Fibroblast of lung (primary cell): ENCODE measurements at regions not wholly inside any gene's neighbourhood (a gene's known extent, or its start where the extent isn't known, plus 50 kb on each side); places are given as distances from the start of the nearest gene placed in this dataset.

Source experiments
- DNase-seq, 2 donors: peaks; one replicate each; pipeline versions ENCODE4 v3.0.0 to v3.0.0-alpha.2; 2010; ENCODE audit warnings: low read depth in 2 of 2
- H2AFZ ChIP-seq: 2 replicates; pipeline ENCODE4 v1.5.1; 2012; ENCODE audit warnings: low read length, control low read depth, inconsistent platforms
- H3K27ac ChIP-seq: 2 replicates; pipeline ENCODE4 v1.5.1; 2011; ENCODE audit warnings: low read length, control low read depth; ENCODE audit not compliant: insufficient read depth
- H3K27me3 ChIP-seq: 2 replicates; pipeline ENCODE4 v1.5.1; 2011; ENCODE audit warnings: mild to moderate bottlenecking, low read length; ENCODE audit not compliant: control insufficient read depth, insufficient read depth
- H3K36me3 ChIP-seq: 2 replicates; pipeline ENCODE4 v1.5.1; 2011; ENCODE audit warnings: low read length; ENCODE audit not compliant: control insufficient read depth, insufficient read depth
- H3K4me1 ChIP-seq: 2 replicates; pipeline ENCODE4 v1.5.1; 2011; ENCODE audit warnings: low read length; ENCODE audit not compliant: control insufficient read depth, insufficient read depth; ENCODE audit errors: extremely low read depth
- H3K4me2 ChIP-seq: 2 replicates; pipeline ENCODE4 v1.5.1; 2011; ENCODE audit warnings: low read length, control low read depth; ENCODE audit not compliant: insufficient read depth; ENCODE audit errors: extremely low read depth
- H3K4me3 ChIP-seq, 4 experiments: fragments of 200-600 bp in 1 of 4; sonication (generic) in 1 of 4; replicated peaks in 1 of 4; 2 replicates each; pipeline ENCODE4 v1.5.1; 2011 to 2016; ENCODE audit warnings: low read length in 4 of 4, low read depth in 3 of 4, mild to moderate bottlenecking in 3 of 4, control low read depth in 2 of 4, inconsistent platforms in 1 of 4, mixed read lengths in 1 of 4; ENCODE audit not compliant: insufficient read depth in 1 of 4; ENCODE audit errors: control extremely low read depth in 1 of 4
- H3K79me2 ChIP-seq: 2 replicates; pipeline ENCODE4 v1.5.1; 2012; ENCODE audit warnings: mild to moderate bottlenecking, low read length, inconsistent platforms; ENCODE audit not compliant: control insufficient read depth, insufficient read depth
- H3K9ac ChIP-seq: 2 replicates; pipeline ENCODE4 v1.5.1; 2011; ENCODE audit warnings: mild to moderate bottlenecking, low read length, control low read depth; ENCODE audit not compliant: insufficient read depth
- H3K9me3 ChIP-seq: 2 replicates; pipeline ENCODE4 v1.5.1; 2012; ENCODE audit warnings: low read depth, low read length; ENCODE audit not compliant: control insufficient read depth, insufficient read depth
- H4K20me1 ChIP-seq: 2 replicates; pipeline ENCODE4 v1.5.1; 2011; ENCODE audit warnings: low read length; ENCODE audit not compliant: control insufficient read depth, insufficient read depth; ENCODE audit errors: extremely low read depth
- CTCF ChIP-seq, 2 donors: IDR thresholded peaks in 1 of 2; conservative IDR thresholded peaks in 1 of 2; 1 replicate in 1 of 2; 2 replicates in 1 of 2; pipeline ENCODE4 v1.5.1; 2011 to 2012; ENCODE audit warnings: low read length in 2 of 2, control low read depth in 1 of 2, inconsistent platforms in 1 of 2, low read depth in 1 of 2, mild to moderate bottlenecking in 1 of 2
- EZH2 ChIP-seq: IDR thresholded peaks from 2 replicates; pipeline ENCODE4 v1.5.1; 2012; ENCODE audit warnings: low read length, control low read depth, mild to moderate bottlenecking; ENCODE audit errors: missing control alignments

GRCh38 chr18:38301621-38302020 is 736.0 kb upstream of the CELF4 start:
- no peak overlapping the region for H3K4me2 ChIP-seq
- no peak overlapping the region for H2AFZ ChIP-seq
- TF ChIP-seq CTCF (conservative IDR thresholded peaks at IDR 0.05 in 1 of 2, IDR thresholded peaks at IDR 0.05 in 1 of 2; ENCODE audit: low read depth in 1 of 2, low read length in 2 of 2): no peak
- TF ChIP-seq EZH2: no peak
- H3K9ac ChIP-seq: no peak overlapping the region
- H3K36me3 ChIP-seq: no peaks in the 10 kb centered on the region
- no peaks in the 10 kb centered on the region for H3K4me1 ChIP-seq
- no peaks in the 10 kb centered on the region for H3K79me2 ChIP-seq
- no peak overlapping the region for H3K27ac ChIP-seq
- H3K27me3 ChIP-seq: no peaks in the 10 kb centered on the region
- H3K4me3 ChIP-seq: no peak overlapping the region
- no peaks in the 10 kb centered on the region for H3K9me3 ChIP-seq
- DNase-seq: no peak
- H4K20me1 ChIP-seq: no peaks in the 10 kb centered on the region

- Histone ChIP-seq H4K20me1 (no peaks in the 10 kb centered on the region), H3K4me3 (no peak overlapping the region), H3K36me3 (no peaks in the 10 kb centered on the region), H3K79me2 (no peaks in the 10 kb centered on the region), H3K9ac (no peak overlapping the region), H2AFZ (no peak overlapping the region), H3K27me3 (no peaks in the 10 kb centered on the region), H3K9me3 (no peaks in the 10 kb centered on the region), H3K4me2 (no peak overlapping the region), H3K4me1 (no peaks in the 10 kb centered on the region), H3K27ac (no peak overlapping the region)
- TF ChIP-seq CTCF (conservative IDR thresholded peaks at IDR 0.05 in 1 of 2, IDR thresholded peaks at IDR 0.05 in 1 of 2; ENCODE audit: low read depth in 1 of 2, low read length in 2 of 2) (no peak), EZH2 (no peak)
- DNase-seq: no peak
Measured at GRCh38 chr18:38297910-38298309, 732.3 kb upstream of the CELF4 start.

GRCh38 chr18:38290229-38290628 is 724.6 kb upstream of the CELF4 start:
- no peaks in the 10 kb centered on the region for H3K9me3 ChIP-seq

More at GRCh38 chr18:38290229-38290628, 724.6 kb upstream of the CELF4 start:
- no peaks in the 10 kb centered on the region for H3K79me2 ChIP-seq
- no peaks in the 10 kb centered on the region for H4K20me1 ChIP-seq
- no peak for TF ChIP-seq CTCF (conservative IDR thresholded peaks at IDR 0.05 in 1 of 2, IDR thresholded peaks at IDR 0.05 in 1 of 2; ENCODE audit: low read depth in 1 of 2, low read length in 2 of 2)
- TF ChIP-seq EZH2: no peak
- no peaks in the 10 kb centered on the region for H3K36me3 ChIP-seq
- H3K27ac ChIP-seq: no peak overlapping the region
- H3K4me1 ChIP-seq: no peaks in the 10 kb centered on the region
- H3K27me3 ChIP-seq: no peaks in the 10 kb centered on the region
- no peak overlapping the region for H3K4me3 ChIP-seq
- H2AFZ ChIP-seq: no peak overlapping the region
- no peak overlapping the region for H3K9ac ChIP-seq
- H3K4me2 ChIP-seq: no peak overlapping the region
- DNase-seq: no peak
